Keratinocyte (primary cell): ENCODE measurements at regions not wholly inside any gene's neighbourhood (a gene's known extent, or its start where the extent isn't known, plus 50 kb on each side); places are given as distances from the start of the nearest gene placed in this dataset.

Source experiments
- CTCF ChIP-seq, 3 experiments: IDR thresholded peaks in 1 of 3; conservative IDR thresholded peaks in 1 of 3; optimal IDR thresholded peaks in 1 of 3; 2 replicates in 2 of 3; 3 replicates in 1 of 3; pipeline versions ENCODE3 to v1.5.1; 2011; ENCODE audit warnings: low read length in 3 of 3, mild to moderate bottlenecking in 3 of 3, moderate library complexity in 2 of 3, control low read depth in 1 of 3, inconsistent platforms in 1 of 3; ENCODE audit not compliant: insufficient read depth in 2 of 3; ENCODE audit errors: extremely low read depth in 1 of 3
- EZH2 ChIP-seq: IDR thresholded peaks from one replicate; pipeline ENCODE4 v1.6.1; 2012; ENCODE audit warnings: inconsistent platforms, mild to moderate bottlenecking, low read length, moderate library complexity

GRCh38 chr20:39624316-39624715 lies 662.2 kb downstream of the DHX35 start:
- no peak for TF ChIP-seq CTCF (optimal IDR thresholded peaks at IDR 0.05 in 1 of 3, IDR thresholded peaks at IDR 0.05 in 1 of 3, conservative IDR thresholded peaks at IDR 0.05 in 1 of 3; ENCODE audit: extremely low read depth in 1 of 3, insufficient read depth in 2 of 3, low read length in 3 of 3)
- no peak for TF ChIP-seq EZH2
